ENCODE measurements at regions not wholly inside any gene's neighbourhood (a gene's known extent, or its start where the extent isn't known, plus 50 kb on each side); places are given as distances from the start of the nearest gene placed in this dataset.

DNA sequence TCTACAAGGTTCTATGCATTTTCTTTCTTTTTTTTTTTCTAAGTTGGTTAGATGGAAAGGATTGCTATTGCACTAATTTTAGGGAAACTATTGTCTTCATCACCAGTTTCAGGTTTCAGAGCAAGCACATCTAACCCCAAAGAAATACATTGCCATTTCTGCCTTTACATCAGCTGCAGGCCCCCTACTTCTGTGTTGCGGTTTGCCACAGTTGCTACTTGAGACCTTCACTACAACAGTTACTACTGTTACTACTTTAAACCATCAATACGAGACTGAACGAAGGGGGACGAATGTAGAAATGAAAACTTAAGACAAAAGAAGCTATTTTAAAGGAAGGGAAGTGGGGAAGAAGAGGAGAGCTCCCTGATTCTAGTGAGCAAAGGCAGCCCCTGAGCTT, 256.7 kb upstream of the LCORL start:
- TF ChIP-seq POLR2A (IDR thresholded peaks at IDR 0.05) = no peak

GRCh38 chr4:18262832-18263231, 241.3 kb upstream of the LCORL start:
- Histone ChIP-seq H3K9me3 (no peaks in the 10 kb centered on the region), H3K27ac (no peak overlapping the region), H3K4me3 (no peak overlapping the region), H3K36me3 (no peaks in the 10 kb centered on the region), H3K4me1 (ENCODE audit: insufficient read depth) (no peaks in the 10 kb centered on the region), H3K27me3 (no peaks in the 10 kb centered on the region)
- no peak for DNase-seq
- intact Hi-C loops (cut with DNase I) = no loop called here
- no peak for TF ChIP-seq POLR2A (IDR thresholded peaks at IDR 0.05)
- TF ChIP-seq EP300 (IDR thresholded peaks at IDR 0.05) = no peak
- 76 to 87% (median 80%) methylated on average over 3 of the region's 3 CpGs for WGBS, 3 donors

More for the DNA sequence above, 256.7 kb upstream of the LCORL start:
- 81 to 88% (median 85%) methylated on average over 4 of the region's 4 CpGs for WGBS, 3 donors
- no peak overlapping the region for H3K4me3 ChIP-seq
- intact Hi-C loops (cut with DNase I) = no loop called here
- no peaks in the 10 kb centered on the region for H3K36me3 ChIP-seq
- H3K27ac ChIP-seq = no peak overlapping the region
- no peaks in the 10 kb centered on the region for H3K4me1 ChIP-seq (ENCODE audit: insufficient read depth)
- no peaks in the 10 kb centered on the region for H3K27me3 ChIP-seq
- no peak for DNase-seq
- H3K9me3 ChIP-seq = no peaks in the 10 kb centered on the region

- Histone ChIP-seq H3K36me3 (no peaks in the 10 kb centered on the region), H3K9me3 (no peaks in the 10 kb centered on the region), H3K27ac (no peak overlapping the region), H3K27me3 (no peaks in the 10 kb centered on the region), H3K4me3 (no peak overlapping the region), H3K4me1 (ENCODE audit: insufficient read depth) (no peaks in the 10 kb centered on the region)
- intact Hi-C loops (cut with DNase I) = no loop called here
- WGBS, 3 donors = 70 to 78% (median 75%) methylated on average over 1 of the region's 1 CpG
- no peak for DNase-seq
- TF ChIP-seq POLR2A (IDR thresholded peaks at IDR 0.05) (no peak), EP300 (IDR thresholded peaks at IDR 0.05) (no peak)
- TF ChIP-seq, protein P1, sequence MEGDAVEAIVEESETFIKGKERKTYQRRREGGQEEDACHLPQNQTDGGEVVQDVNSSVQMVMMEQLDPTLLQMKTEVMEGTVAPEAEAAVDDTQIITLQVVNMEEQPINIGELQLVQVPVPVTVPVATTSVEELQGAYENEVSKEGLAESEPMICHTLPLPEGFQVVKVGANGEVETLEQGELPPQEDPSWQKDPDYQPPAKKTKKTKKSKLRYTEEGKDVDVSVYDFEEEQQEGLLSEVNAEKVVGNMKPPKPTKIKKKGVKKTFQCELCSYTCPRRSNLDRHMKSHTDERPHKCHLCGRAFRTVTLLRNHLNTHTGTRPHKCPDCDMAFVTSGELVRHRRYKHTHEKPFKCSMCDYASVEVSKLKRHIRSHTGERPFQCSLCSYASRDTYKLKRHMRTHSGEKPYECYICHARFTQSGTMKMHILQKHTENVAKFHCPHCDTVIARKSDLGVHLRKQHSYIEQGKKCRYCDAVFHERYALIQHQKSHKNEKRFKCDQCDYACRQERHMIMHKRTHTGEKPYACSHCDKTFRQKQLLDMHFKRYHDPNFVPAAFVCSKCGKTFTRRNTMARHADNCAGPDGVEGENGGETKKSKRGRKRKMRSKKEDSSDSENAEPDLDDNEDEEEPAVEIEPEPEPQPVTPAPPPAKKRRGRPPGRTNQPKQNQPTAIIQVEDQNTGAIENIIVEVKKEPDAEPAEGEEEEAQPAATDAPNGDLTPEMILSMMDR (IDR thresholded peaks at IDR 0.05) = no peak
Measured at GRCh38 chr4:18252052-18252451, 230.5 kb upstream of the LCORL start.

DNA sequence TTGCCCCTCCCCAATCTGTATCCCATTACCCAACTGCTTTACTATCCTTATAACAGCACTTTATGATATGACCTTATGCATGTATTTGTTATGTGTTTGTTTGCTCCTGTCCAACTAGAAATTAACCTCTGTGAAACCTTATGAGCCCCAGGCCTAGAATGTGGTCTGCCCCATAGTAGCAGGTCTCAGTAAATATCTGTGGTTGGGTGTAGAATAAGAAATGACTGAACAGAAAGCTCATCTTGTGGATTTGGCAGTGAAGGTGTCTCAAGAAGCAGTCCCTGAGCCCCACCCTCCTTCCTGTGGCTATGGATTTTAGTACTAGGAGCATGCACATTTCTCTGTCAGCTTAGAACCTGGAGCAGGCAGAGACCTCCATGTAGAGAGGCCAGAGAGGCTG, 229.0 kb upstream of the LCORL start:
- TF ChIP-seq EP300 (IDR thresholded peaks at IDR 0.05) (no peak), POLR2A (IDR thresholded peaks at IDR 0.05) (no peak)
- TF ChIP-seq, protein P1 (IDR thresholded peaks at IDR 0.05) = no peak

DNA sequence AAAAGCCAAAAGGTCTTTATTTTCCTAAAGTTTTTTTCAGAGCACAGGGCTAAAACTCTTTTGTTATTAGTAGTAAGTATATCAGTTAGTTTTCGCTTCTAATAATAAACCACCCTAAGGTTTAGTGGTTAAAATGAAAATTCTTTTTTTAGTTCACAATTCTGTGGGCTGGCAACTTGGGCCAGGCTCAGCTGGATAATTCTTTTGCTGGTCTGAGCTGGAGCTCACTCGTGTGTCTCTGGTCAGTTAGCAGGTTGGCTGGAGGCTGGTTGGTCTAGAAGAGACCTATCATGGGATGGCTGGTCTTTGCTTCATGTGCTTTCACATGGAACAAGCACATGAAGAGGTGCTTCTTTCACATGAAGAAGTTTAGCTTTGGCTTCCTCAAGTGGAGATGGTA, 227.1 kb upstream of the LCORL start:
- no peaks in the 10 kb centered on the region for H3K27me3 ChIP-seq
- no peaks in the 10 kb centered on the region for H3K36me3 ChIP-seq
- intact Hi-C loops (cut with DNase I) = no loop called here
- H3K4me3 ChIP-seq = no peak overlapping the region
- no peak overlapping the region for H3K27ac ChIP-seq
- no peaks in the 10 kb centered on the region for H3K9me3 ChIP-seq
- 76 to 85% (median 83%) methylated on average over 2 of the region's 2 CpGs for WGBS, 3 donors
- TF ChIP-seq, protein P1 (IDR thresholded peaks at IDR 0.05) = no peak
- TF ChIP-seq POLR2A (IDR thresholded peaks at IDR 0.05) (no peak), EP300 (IDR thresholded peaks at IDR 0.05) (no peak)
- H3K4me1 ChIP-seq (ENCODE audit: insufficient read depth) = no peaks in the 10 kb centered on the region
- no peak for DNase-seq

More for the DNA sequence above, 229.0 kb upstream of the LCORL start:
- Histone ChIP-seq H3K27me3 (no peaks in the 10 kb centered on the region), H3K9me3 (no peaks in the 10 kb centered on the region), H3K36me3 (no peaks in the 10 kb centered on the region), H3K4me1 (ENCODE audit: insufficient read depth) (no peaks in the 10 kb centered on the region), H3K4me3 (no peak overlapping the region), H3K27ac (no peak overlapping the region)
- intact Hi-C loops (cut with DNase I) = no loop called here
- DNase-seq = no peak

DNA sequence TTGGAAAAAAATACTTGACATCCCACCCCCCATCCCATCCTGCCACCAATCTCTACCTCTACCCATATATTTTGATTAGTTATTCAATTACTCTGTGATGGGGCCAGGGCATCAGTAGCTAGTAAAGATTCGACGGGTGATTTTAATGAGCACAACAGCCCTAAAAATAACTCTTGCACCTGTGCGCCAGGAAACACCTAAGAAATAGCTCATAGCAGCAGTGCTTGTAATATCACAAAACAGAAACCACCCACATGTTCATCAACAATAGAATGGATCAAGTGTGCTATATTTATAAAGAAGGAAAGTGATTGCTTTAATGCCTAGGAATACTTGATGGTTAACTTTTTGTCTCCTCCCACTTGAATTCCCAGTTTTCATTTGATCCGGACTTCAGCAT, 225.6 kb upstream of the LCORL start:
- Histone ChIP-seq H3K4me1 (ENCODE audit: insufficient read depth) (no peaks in the 10 kb centered on the region), H3K4me3 (no peak overlapping the region), H3K27ac (no peak overlapping the region), H3K36me3 (no peaks in the 10 kb centered on the region), H3K27me3 (no peaks in the 10 kb centered on the region), H3K9me3 (no peaks in the 10 kb centered on the region)
- intact Hi-C loops (cut with DNase I) = no loop called here
- TF ChIP-seq EP300 (IDR thresholded peaks at IDR 0.05) (no peak), POLR2A (IDR thresholded peaks at IDR 0.05) (no peak)
- TF ChIP-seq, protein P1 (IDR thresholded peaks at IDR 0.05) = no peak
- DNase-seq = no peak
- 58 to 67% (median 63%) methylated on average over 4 of the region's 4 CpGs for WGBS, 3 donors
